ENCODE measurements at regions not wholly inside any gene's neighbourhood (a gene's known extent, or its start where the extent isn't known, plus 50 kb on each side); places are given as distances from the start of the nearest gene placed in this dataset.
"Not testable (repeated sequence)": the region's sequence is repeated elsewhere in the genome, so short reads cannot be mapped to it uniquely, and the experiment has no call there.

DNA sequence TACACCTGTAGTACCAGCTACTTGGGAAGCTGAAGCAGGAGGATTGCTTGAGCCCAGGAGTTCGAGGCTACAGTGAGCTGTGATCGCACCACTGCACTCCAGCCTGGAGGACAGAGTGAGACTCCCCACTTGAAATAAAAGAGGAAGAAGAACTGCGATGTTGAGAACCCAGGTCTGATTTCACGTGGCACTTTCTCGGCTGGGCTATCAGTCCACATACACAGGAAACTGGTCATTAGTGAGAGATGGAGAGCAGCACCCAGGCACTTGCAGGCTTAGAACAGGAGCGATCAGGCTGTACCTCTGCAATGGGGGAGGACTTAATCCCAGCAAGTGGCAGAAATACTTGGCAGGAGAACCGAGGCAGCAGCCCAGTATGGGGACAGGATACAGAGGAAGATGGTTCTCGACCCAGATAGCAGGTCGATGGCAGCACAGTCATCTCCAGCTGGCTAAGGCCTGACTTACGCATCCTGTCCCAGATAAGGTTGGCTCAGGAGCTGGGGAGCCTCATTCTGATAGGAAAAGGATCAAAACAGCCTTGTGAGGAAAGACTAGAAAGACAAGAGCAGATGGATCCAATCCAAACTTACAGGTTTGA lies 487.7 kb upstream of the AUTS2 start:
- no peak for DNase-seq

DNA sequence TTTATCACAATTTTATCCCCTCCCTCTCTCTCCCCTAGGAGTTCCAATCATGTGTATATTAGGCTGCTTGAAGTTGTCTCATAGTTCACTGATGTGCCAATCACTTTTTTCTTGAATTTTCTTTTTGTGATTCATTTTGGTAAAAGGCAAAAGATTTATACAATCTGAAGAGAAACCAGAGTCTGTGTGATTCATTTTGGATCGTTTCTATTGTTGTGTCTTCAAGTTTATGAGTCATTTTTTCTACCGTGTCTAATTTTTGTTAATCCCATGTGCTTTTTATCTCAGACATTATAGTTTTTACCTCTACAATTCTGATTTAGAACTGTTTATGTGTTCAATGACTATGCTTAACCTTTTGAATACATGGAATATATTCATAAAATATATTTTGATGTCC lies 483.9 kb upstream of the AUTS2 start:
- peak; percentile 65 for DNase-seq

- peak; percentile 77 for DNase-seq
Observed at GRCh38 chr7:69115788-69116187, 482.5 kb upstream of the AUTS2 start.

DNA sequence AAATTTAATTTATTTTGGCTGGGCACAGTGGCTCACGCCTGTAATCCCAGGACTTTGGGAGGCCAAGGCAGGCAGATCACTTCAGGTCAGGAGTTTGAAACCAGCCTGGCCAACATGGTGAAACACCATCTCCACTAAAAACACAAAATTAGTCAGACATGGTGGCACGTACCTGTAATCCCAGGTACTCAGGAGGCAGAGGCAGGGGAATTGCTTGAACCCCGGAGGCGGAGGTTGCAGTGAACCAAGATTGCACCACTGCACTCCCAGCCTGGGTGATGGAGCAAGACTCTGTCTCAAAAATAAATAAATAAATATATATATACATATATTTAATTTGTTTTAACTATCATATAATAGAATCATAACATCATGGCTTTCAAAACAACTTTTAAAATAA lies 482.1 kb upstream of the AUTS2 start:
- DNase-seq, result not testable (repeated sequence)

DNA sequence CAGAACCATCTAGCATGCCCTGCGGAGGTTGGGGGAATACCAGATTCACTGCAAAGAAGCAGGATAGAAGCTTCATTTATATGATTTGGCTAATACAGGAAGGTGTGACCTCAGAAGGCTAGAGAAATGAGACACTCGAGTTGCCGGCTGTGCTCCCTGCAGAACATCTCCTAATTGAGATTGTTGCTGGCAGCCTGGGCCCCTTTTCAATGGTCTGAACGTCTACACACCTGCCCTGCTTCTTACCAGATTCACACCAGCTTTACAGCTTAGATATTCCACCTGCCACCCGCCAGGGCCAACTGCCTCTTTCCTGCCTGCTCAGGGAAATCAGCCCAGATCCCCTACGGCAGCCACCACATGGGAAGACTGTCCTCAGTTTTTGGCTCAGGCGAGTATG lies 475.3 kb upstream of the AUTS2 start:
- DNase-seq, result no peak

- no peak for DNase-seq
Observed at GRCh38 chr7:69126896-69127479, 471.3 kb upstream of the AUTS2 start.

DNA sequence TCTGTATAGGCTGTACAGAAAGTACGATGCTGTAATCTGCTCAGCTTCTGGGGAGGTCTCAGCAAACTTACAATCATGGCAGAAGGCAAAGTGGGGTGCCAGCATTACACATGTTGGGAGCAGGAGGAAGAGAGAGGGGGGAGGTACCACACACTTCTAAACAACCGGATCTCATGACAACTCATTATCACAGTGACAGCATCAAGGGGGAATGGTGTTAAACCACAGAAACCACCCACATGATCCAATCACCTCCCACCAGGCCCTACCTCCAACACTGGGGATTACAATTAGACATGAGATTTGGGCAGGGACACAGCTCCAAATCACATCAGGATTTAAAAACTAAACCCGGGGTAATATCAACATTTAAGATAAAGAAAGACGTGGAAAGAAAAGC lies 468.8 kb upstream of the AUTS2 start:
- peak; percentile 36 for DNase-seq

GRCh38 chr7:69129951-69130350 lies 468.3 kb upstream of the AUTS2 start:
- no peak for DNase-seq

- DNase-seq, result no peak
Observed at GRCh38 chr7:69130396-69130795, 467.9 kb upstream of the AUTS2 start.

- DNase-seq, result no peak
Observed at GRCh38 chr7:69134316-69134715, 464.0 kb upstream of the AUTS2 start.

- no peak for DNase-seq
Observed at GRCh38 chr7:69147631-69148030, 450.6 kb upstream of the AUTS2 start.

DNA sequence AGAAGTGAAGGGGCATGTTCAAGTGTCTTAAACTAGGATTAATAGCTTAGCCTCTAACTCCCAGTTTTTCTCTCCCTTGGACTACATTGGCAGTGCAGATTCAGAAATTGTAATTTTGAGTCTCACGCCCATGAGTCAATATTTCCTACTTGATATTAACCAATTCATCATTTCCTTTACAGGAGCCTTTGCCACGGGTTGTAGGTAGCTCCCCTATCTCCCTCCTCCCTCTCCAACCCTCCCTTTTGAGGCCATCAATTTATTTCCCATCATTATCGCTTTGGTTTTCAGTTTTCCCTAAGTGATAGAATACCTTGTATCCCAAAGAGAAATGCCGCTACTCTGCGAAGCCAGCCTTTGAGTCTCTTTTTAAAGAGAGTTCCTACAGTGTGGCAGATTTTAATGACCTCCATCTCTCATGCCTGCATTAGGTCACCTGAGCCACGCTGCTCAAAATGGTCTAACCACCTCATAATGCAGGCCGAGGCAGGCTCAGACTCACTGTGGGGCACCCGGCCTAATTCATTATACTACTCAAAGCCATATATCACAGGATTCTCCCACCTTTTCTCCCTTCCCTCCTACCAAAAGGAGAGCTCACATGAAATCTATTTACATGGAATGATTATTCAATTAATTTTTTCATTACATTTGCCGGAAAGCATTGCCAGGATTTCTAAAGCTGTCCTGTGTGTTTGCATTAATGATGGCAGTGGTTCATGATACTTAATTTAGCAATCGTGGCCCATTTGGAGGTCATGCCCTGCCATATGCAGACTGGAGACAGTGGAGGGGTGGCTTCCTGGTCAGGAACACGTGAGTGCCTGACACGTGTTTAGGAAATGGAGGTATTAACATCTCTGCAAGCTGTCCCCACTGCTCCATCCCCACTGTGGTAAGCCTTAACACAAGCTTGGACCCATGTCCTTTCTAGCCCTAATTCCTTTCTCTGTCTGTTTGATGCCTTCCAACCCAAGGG lies 448.2 kb upstream of the AUTS2 start:
- no peak for DNase-seq

DNA sequence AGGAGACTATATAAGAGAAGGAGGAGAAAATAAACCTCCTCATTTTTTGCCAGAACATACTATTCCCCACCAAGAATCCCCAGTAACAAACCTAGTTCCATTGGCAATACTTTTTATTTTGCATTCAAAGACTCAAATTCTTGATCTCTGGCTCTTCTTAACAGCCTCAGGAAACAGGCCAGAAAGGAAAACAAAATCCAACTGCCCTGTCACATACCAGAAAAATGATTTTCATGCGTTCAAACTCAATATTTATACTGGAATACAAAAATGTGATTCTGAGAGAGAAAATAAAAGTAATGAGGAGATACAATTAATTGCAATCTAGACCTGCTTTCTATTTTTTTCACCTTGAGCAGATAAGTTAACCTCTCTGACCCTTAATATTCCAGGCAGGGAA lies 435.9 kb upstream of the AUTS2 start:
- peak; percentile 45 for DNase-seq

GRCh38 chr7:69162931-69163670 lies 435.2 kb upstream of the AUTS2 start:
- DNase-seq, result peak; percentile 73

- no peak for DNase-seq
Observed at GRCh38 chr7:69166979-69167516, 431.2 kb upstream of the AUTS2 start.

GRCh38 chr7:69169386-69169785 lies 428.9 kb upstream of the AUTS2 start:
- DNase-seq, result no peak

- DNase-seq, result no peak
Observed at GRCh38 chr7:69172357-69173077, 425.8 kb upstream of the AUTS2 start.

- DNase-seq, result no peak
Observed at GRCh38 chr7:69173341-69173740, 424.9 kb upstream of the AUTS2 start.

GRCh38 chr7:69173846-69174245 lies 424.4 kb upstream of the AUTS2 start:
- DNase-seq, result no peak

- no peak for DNase-seq
Observed at GRCh38 chr7:69176841-69177240, 421.4 kb upstream of the AUTS2 start.

DNA sequence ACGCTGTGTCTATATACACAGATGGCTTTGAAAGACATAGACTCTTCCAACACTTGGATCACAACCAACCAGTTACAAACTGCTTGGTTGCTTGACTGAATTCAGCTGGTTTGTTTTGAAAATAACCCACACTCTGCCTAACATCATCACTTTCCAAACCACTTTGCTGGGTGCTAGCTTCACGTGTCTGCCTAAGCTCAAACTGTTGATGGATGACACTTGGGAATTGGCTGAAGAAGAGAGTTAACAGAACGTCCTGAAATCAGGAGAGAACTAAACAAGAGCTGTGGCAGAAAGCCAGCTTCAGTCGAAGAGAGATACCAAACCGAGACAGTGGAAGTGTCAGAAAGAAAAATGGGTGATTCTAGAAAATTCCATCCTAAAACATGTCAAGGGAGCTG lies 420.8 kb upstream of the AUTS2 start:
- DNase-seq, result no peak

DNA sequence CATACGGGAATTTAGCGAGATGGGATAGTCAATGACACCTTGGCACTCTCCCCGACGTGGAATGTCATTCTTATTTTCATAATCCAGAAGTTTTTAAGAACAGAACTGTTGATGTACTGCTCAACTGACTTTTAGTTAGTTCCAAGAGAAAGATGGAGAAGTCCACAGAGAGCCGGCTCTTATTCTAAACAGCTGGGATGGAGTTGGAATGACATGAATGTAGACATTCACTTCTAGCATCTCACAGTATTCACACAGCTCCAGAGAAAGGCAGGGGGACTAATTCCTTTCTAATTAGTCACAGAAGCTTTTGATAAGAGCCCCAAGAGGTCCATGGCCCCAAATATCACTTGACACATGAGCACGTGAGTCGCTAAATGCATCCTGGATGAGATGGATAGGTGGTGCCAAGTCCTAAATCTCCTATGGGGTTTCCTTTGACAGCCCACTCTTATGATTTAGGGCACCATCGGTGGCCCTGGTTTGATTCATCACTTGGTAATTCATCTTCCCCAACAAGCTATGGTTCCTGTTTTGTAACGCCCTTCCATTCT lies 420.3 kb upstream of the AUTS2 start:
- DNase-seq, result peak; percentile 80
